ENCODE measurements at regions not wholly inside any gene's neighbourhood (a gene's known extent, or its start where the extent isn't known, plus 50 kb on each side); places are given as distances from the start of the nearest gene placed in this dataset.

DNA sequence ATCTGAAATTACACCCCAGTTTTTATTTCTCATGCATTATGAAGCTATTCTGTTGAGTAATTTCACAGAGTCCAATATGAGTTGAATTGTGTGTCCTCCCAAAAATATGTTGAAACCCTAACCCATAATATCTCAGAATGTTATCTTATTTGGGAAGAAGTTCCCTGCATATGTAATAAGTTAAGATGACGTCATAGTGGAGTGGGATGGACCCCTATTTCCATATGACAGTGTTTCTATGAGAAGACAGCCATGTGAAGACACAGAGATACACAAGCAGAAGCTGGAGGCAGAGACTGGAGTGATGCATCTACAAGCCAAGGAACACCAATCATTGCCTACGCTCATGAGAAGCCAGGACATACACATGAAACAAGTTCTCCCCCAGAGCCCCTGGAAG, 81.3 kb downstream of the RFPL4B start:
- no peaks in the 10 kb centered on the region for H3K9me3 ChIP-seq (ENCODE audit: low read length)
- H3K9ac ChIP-seq (ENCODE audit: low read length): no peak overlapping the region
- no peaks in the 10 kb centered on the region for H3K36me3 ChIP-seq (ENCODE audit: insufficient read depth, low read length)
- no peaks in the 10 kb centered on the region for H3K27me3 ChIP-seq (ENCODE audit: low read length)
- H3K4me1 ChIP-seq (ENCODE audit: low read length): no peaks in the 10 kb centered on the region
- no peaks in the 10 kb centered on the region for H3K79me2 ChIP-seq (ENCODE audit: low read length)
- no peak overlapping the region for H3K4me2 ChIP-seq (ENCODE audit: low read depth, low read length, poor library complexity, severe bottlenecking)
- H3K9me2 ChIP-seq (replicated peaks; ENCODE audit: insufficient read depth, low read length): no peaks in the 10 kb centered on the region
- no peak overlapping the region for H2AFZ ChIP-seq (ENCODE audit: low read length)
- DNase-seq: no peak
- no peak overlapping the region for H3K27ac ChIP-seq (ENCODE audit: low read length)
- no peaks in the 10 kb centered on the region for H4K20me1 ChIP-seq (ENCODE audit: insufficient read depth, low read depth, low read length)
- no peak overlapping the region for H3K4me3 ChIP-seq (ENCODE audit: low read length)

DNA sequence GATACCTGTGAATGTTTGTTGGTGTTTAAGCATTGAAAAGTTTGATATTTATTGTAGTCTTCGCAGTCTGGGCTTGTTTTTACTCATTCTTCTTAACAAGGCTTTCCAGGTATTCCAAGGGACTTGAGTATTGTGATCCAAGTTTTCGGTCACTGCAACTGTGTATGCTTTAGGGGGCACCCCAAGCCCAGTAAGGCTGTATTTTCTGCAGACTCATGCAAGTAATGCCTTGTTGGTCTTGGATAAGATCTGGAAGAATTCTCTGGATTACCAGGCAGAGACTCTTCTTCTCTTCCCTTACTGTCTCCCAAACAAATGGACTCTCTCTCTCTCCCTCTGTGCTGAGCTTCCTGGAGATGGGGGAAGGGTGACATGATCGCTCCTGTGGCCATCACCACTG, 82.1 kb downstream of the RFPL4B start:
- no peak overlapping the region for H3K4me2 ChIP-seq (ENCODE audit: low read depth, low read length, poor library complexity, severe bottlenecking)
- no peaks in the 10 kb centered on the region for H4K20me1 ChIP-seq (ENCODE audit: insufficient read depth, low read depth, low read length)
- no peak overlapping the region for H3K4me3 ChIP-seq (ENCODE audit: low read length)
- no peak overlapping the region for H3K27ac ChIP-seq (ENCODE audit: low read length)
- DNase-seq: no peak
- no peaks in the 10 kb centered on the region for H3K9me2 ChIP-seq (replicated peaks; ENCODE audit: insufficient read depth, low read length)
- no peaks in the 10 kb centered on the region for H3K36me3 ChIP-seq (ENCODE audit: insufficient read depth, low read length)
- no peaks in the 10 kb centered on the region for H3K9me3 ChIP-seq (ENCODE audit: low read length)
- no peaks in the 10 kb centered on the region for H3K4me1 ChIP-seq (ENCODE audit: low read length)
- no peaks in the 10 kb centered on the region for H3K27me3 ChIP-seq (ENCODE audit: low read length)
- no peak overlapping the region for H2AFZ ChIP-seq (ENCODE audit: low read length)
- no peak overlapping the region for H3K9ac ChIP-seq (ENCODE audit: low read length)
- no peaks in the 10 kb centered on the region for H3K79me2 ChIP-seq (ENCODE audit: low read length)

DNA sequence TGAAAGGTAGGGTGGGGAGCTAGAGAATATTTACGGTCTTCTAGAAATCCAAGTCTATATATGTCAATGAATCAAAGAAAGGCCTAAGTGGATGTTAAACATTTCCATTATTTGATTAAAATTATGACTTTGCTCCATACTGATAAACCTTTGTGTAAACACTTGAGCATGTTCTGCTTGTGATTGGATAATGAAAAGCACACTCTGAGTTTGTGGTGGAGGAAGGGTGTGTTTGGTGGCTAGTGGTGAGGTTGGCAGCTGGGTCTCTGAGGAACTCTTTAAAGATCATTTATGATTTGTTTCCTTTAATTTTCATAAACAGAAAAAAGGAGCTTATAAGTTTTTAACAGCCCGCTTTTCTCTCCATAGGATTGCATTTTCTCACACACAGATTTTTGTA, 84.7 kb downstream of the RFPL4B start:
- Histone ChIP-seq H3K9me2 (replicated peaks; ENCODE audit: insufficient read depth, low read length) (no peaks in the 10 kb centered on the region), H3K27ac (ENCODE audit: low read length) (no peak overlapping the region), H3K4me1 (ENCODE audit: low read length) (no peaks in the 10 kb centered on the region), H3K4me2 (ENCODE audit: low read depth, low read length, poor library complexity, severe bottlenecking) (no peak overlapping the region), H3K36me3 (ENCODE audit: insufficient read depth, low read length) (no peaks in the 10 kb centered on the region), H3K27me3 (ENCODE audit: low read length) (no peaks in the 10 kb centered on the region), H3K4me3 (ENCODE audit: low read length) (no peak overlapping the region), H3K9ac (ENCODE audit: low read length) (no peak overlapping the region), H4K20me1 (ENCODE audit: insufficient read depth, low read depth, low read length) (no peaks in the 10 kb centered on the region), H2AFZ (ENCODE audit: low read length) (no peak overlapping the region), H3K79me2 (ENCODE audit: low read length) (no peaks in the 10 kb centered on the region), H3K9me3 (ENCODE audit: low read length) (no peaks in the 10 kb centered on the region)
- DNase-seq: no peak

GRCh38 chr6:112432853-112433252, 85.7 kb downstream of the RFPL4B start:
- no peak overlapping the region for H3K9ac ChIP-seq (ENCODE audit: low read length)
- H3K27me3 ChIP-seq (ENCODE audit: low read length): no peaks in the 10 kb centered on the region
- H3K9me2 ChIP-seq (replicated peaks; ENCODE audit: insufficient read depth, low read length): no peaks in the 10 kb centered on the region
- no peak overlapping the region for H2AFZ ChIP-seq (ENCODE audit: low read length)
- no peak overlapping the region for H3K4me2 ChIP-seq (ENCODE audit: low read depth, low read length, poor library complexity, severe bottlenecking)
- no peak for DNase-seq
- H3K79me2 ChIP-seq (ENCODE audit: low read length): no peaks in the 10 kb centered on the region
- H3K27ac ChIP-seq (ENCODE audit: low read length): no peak overlapping the region
- H3K36me3 ChIP-seq (ENCODE audit: insufficient read depth, low read length): no peaks in the 10 kb centered on the region
- no peak overlapping the region for H3K4me3 ChIP-seq (ENCODE audit: low read length)
- H3K4me1 ChIP-seq (ENCODE audit: low read length): no peaks in the 10 kb centered on the region
- H4K20me1 ChIP-seq (ENCODE audit: insufficient read depth, low read depth, low read length): no peaks in the 10 kb centered on the region
- no peaks in the 10 kb centered on the region for H3K9me3 ChIP-seq (ENCODE audit: low read length)

DNA sequence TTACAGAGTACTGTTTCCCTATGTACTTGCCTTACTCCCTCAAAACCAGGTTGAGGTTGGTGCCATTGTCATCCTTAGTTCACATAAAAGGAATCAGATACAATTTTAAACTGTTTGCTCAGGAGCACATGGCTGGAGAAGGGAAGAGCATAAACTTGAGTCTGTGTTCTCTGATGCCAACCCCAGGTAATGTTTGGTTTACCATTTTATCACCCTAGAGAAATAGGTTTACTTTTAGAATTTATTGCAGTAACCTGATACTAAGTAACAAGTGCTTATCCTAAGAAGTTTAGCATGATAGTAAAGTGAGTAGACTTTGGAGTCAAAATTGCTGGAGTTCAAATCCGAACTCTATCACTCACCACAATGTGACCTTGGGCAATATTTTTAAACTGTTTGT, 86.3 kb downstream of the RFPL4B start:
- Histone ChIP-seq H4K20me1 (ENCODE audit: insufficient read depth, low read depth, low read length) (no peaks in the 10 kb centered on the region), H3K4me3 (ENCODE audit: low read length) (no peak overlapping the region), H3K4me1 (ENCODE audit: low read length) (no peaks in the 10 kb centered on the region), H2AFZ (ENCODE audit: low read length) (no peak overlapping the region), H3K27me3 (ENCODE audit: low read length) (no peaks in the 10 kb centered on the region), H3K9me3 (ENCODE audit: low read length) (no peaks in the 10 kb centered on the region), H3K9ac (ENCODE audit: low read length) (no peak overlapping the region), H3K9me2 (replicated peaks; ENCODE audit: insufficient read depth, low read length) (no peaks in the 10 kb centered on the region), H3K4me2 (ENCODE audit: low read depth, low read length, poor library complexity, severe bottlenecking) (no peak overlapping the region), H3K27ac (ENCODE audit: low read length) (no peak overlapping the region), H3K36me3 (ENCODE audit: insufficient read depth, low read length) (no peaks in the 10 kb centered on the region), H3K79me2 (ENCODE audit: low read length) (no peaks in the 10 kb centered on the region)
- no peak for DNase-seq

DNA sequence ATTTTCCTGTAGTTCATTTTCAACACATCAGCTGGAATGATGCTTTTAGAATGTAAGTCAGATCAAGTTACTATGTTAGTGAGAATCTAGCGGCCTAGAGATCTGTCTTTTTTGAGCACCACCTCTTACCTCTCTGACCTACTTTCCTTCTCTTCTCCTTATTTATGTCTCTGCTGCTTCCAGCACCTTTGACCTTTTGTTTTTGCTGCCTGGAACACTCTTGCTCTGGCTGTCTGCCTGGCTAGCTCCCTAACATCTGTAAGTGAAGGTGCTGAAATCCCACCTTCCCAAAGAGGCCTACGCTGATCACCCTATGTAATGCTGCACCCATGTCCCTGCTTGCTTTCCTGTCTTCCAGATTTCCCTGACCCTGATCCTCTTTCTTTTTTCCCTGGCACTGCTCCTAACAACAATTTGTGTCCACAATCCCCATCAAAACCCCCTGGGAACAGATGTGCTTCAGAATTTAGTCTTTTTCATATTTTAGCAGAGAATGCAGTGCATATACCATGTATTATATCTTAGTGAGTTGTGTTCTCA, 87.8 kb downstream of the RFPL4B start:
- H3K27me3 ChIP-seq (ENCODE audit: low read length): no peaks in the 10 kb centered on the region
- no peak overlapping the region for H3K27ac ChIP-seq (ENCODE audit: low read length)
- no peaks in the 10 kb centered on the region for H3K4me1 ChIP-seq (ENCODE audit: low read length)
- DNase-seq: no peak
- H3K9ac ChIP-seq (ENCODE audit: low read length): no peak overlapping the region
- H3K79me2 ChIP-seq (ENCODE audit: low read length): no peaks in the 10 kb centered on the region
- H3K4me3 ChIP-seq (ENCODE audit: low read length): no peak overlapping the region
- H3K9me2 ChIP-seq (replicated peaks; ENCODE audit: insufficient read depth, low read length): no peaks in the 10 kb centered on the region
- no peak overlapping the region for H2AFZ ChIP-seq (ENCODE audit: low read length)
- no peak overlapping the region for H3K4me2 ChIP-seq (ENCODE audit: low read depth, low read length, poor library complexity, severe bottlenecking)
- H3K9me3 ChIP-seq (ENCODE audit: low read length): no peaks in the 10 kb centered on the region
- H4K20me1 ChIP-seq (ENCODE audit: insufficient read depth, low read depth, low read length): no peaks in the 10 kb centered on the region
- no peaks in the 10 kb centered on the region for H3K36me3 ChIP-seq (ENCODE audit: insufficient read depth, low read length)

GRCh38 chr6:112437058-112437457, 89.9 kb downstream of the RFPL4B start:
- Histone ChIP-seq H3K4me2 (ENCODE audit: low read depth, low read length, poor library complexity, severe bottlenecking) (no peak overlapping the region), H3K79me2 (ENCODE audit: low read length) (no peaks in the 10 kb centered on the region), H2AFZ (ENCODE audit: low read length) (no peak overlapping the region), H3K4me1 (ENCODE audit: low read length) (peaks cover 3% of the 10 kb centered on the region; the same call in 1 of the 2 replicates), H3K9ac (ENCODE audit: low read length) (no peak overlapping the region), H4K20me1 (ENCODE audit: insufficient read depth, low read depth, low read length) (no peaks in the 10 kb centered on the region), H3K9me3 (ENCODE audit: low read length) (no peaks in the 10 kb centered on the region), H3K36me3 (ENCODE audit: insufficient read depth, low read length) (no peaks in the 10 kb centered on the region), H3K4me3 (ENCODE audit: low read length) (no peak overlapping the region), H3K27me3 (ENCODE audit: low read length) (no peaks in the 10 kb centered on the region), H3K9me2 (replicated peaks; ENCODE audit: insufficient read depth, low read length) (no peaks in the 10 kb centered on the region), H3K27ac (ENCODE audit: low read length) (no peak overlapping the region)
- DNase-seq: no peak

- H3K9me2 ChIP-seq (replicated peaks; ENCODE audit: insufficient read depth, low read length): no peaks in the 10 kb centered on the region
Observed at GRCh38 chr6:112439010-112439409, 91.9 kb downstream of the RFPL4B start.

GRCh38 chr6:112439432-112439831, 92.3 kb downstream of the RFPL4B start:
- Histone ChIP-seq H3K79me2 (ENCODE audit: low read length) (no peaks in the 10 kb centered on the region), H3K4me3 (ENCODE audit: low read length) (no peak overlapping the region), H2AFZ (ENCODE audit: low read length) (no peak overlapping the region), H3K9ac (ENCODE audit: low read length) (no peak overlapping the region), H3K27ac (ENCODE audit: low read length) (no peak overlapping the region), H3K4me2 (ENCODE audit: low read depth, low read length, poor library complexity, severe bottlenecking) (no peak overlapping the region), H3K4me1 (ENCODE audit: low read length) (peaks cover 10% of the 10 kb centered on the region), H3K27me3 (ENCODE audit: low read length) (no peaks in the 10 kb centered on the region), H3K36me3 (ENCODE audit: insufficient read depth, low read length) (no peaks in the 10 kb centered on the region), H4K20me1 (ENCODE audit: insufficient read depth, low read depth, low read length) (no peaks in the 10 kb centered on the region), H3K9me3 (ENCODE audit: low read length) (no peaks in the 10 kb centered on the region), H3K9me2 (replicated peaks; ENCODE audit: insufficient read depth, low read length) (no peaks in the 10 kb centered on the region)
- no peak for DNase-seq

More at GRCh38 chr6:112439010-112439409, 91.9 kb downstream of the RFPL4B start:
- Histone ChIP-seq H3K79me2 (ENCODE audit: low read length) (no peaks in the 10 kb centered on the region), H3K9me3 (ENCODE audit: low read length) (no peaks in the 10 kb centered on the region), H3K4me1 (ENCODE audit: low read length) (peaks cover 10% of the 10 kb centered on the region), H3K4me3 (ENCODE audit: low read length) (no peak overlapping the region), H3K4me2 (ENCODE audit: low read depth, low read length, poor library complexity, severe bottlenecking) (no peak overlapping the region), H3K36me3 (ENCODE audit: insufficient read depth, low read length) (no peaks in the 10 kb centered on the region), H3K9ac (ENCODE audit: low read length) (no peak overlapping the region), H2AFZ (ENCODE audit: low read length) (no peak overlapping the region), H3K27ac (ENCODE audit: low read length) (no peak overlapping the region), H3K27me3 (ENCODE audit: low read length) (no peaks in the 10 kb centered on the region), H4K20me1 (ENCODE audit: insufficient read depth, low read depth, low read length) (no peaks in the 10 kb centered on the region)
- no peak for DNase-seq

Measured in Karpas-422 (cell line).